ENCODE measurements at regions not wholly inside any gene's neighbourhood (a gene's known extent, or its start where the extent isn't known, plus 50 kb on each side); places are given as distances from the start of the nearest gene placed in this dataset.
A peak's percentile ranks its signal among the peaks of the same experiment; 100 is the strongest.
"Not testable (repeated sequence)": the region's sequence is repeated elsewhere in the genome, so short reads cannot be mapped to it uniquely, and the experiment has no call there.

DNA sequence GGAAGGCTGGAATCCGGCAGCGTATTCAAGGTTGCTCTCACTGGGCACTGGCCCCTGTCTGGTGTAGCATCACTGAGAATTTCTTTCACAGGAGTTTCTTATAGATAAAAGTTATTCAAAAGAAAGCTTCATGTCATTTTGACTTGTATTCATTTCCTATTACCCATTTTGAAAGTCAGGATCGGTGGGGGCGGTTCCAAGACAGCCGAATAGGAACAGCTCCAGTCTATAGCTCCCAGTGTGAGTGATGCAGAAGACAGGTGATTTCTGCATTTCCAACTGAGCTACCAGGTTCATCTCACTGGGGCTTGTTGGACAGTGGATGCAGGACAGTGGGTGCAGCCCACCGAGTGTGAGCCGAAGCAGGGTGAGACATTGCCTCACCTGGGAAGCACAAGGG is 51.5 kb upstream of the CDC42EP3 start:
- DNase-seq (ENCODE audit: insufficient read length, low spot score); FAIRE-seq: not testable (repeated sequence)

DNA sequence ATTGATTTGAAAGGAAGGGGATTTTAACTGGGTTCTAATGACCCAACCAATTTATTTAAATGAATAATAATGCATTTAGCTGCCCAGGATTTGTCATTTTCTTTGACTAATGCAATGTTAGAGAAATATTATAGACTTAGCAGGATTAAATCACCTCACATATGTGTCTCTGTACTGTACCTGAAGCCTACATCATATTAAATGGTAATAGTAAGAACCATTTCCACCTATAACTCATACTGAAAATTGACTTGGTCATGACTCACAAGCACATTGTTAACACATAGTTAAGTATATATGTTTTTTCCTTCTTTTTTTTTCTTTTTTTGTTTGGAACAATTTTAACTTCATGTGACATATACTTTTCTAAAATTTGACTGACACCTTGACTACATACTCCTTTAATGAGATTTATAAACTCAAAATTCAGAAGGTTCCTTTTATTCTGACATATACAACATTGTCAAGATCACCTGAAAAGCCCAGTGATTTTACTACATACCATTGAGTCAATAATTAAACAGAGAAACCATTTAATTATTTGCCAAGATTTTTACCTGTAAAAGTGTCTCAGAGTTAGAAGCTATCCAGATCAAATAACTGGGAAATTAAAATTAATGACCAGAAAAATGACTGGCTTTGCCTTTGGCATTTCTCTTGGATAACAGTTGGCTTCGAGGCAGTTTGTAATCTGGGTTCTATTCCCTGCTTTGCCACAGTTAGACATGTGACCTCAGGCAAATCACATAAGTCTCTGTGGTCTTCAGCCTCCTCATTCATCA is 58.8 kb upstream of the CDC42EP3 start:
- TF ChIP-seq POLR2AphosphoS5 (IDR thresholded peaks at IDR 0.05; ENCODE audit: low read depth, low read length) (no peak), PAX5 (IDR thresholded peaks at IDR 0.05; ENCODE audit: insufficient read depth, low read length, severe bottlenecking) (no peak), SPI1 (IDR thresholded peaks at IDR 0.05; ENCODE audit: low read depth, low read length) (no peak), POU2F2 (IDR thresholded peaks at IDR 0.05; ENCODE audit: low read depth, low read length) (no peak), POLR2A (IDR thresholded peaks at IDR 0.05; ENCODE audit: low read depth, low read length) (no peak), TAF1 (IDR thresholded peaks at IDR 0.05; ENCODE audit: low read depth, low read length) (no peak)
- no peak for FAIRE-seq
- DNase-seq (ENCODE audit: insufficient read length, low spot score): no peak

DNA sequence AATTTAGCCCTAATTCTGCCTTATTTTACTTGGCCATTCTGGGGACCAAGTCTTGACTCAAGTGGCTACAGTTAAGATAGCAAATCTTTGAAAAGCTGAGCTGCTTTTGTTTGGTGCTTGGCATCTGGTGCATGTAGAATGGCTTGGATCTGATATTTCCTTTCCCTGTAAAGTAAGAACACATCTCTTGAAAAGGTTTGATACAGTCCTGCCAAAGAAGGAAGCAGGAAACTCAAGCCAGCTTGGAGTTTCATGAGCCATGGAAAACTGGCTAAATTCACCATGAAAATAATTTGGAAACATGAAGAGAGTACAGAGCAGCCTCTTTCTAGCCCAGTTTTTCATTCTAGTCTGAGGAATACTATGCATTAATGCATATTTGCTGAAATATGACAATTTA is 61.0 kb upstream of the CDC42EP3 start:
- not testable (repeated sequence) for FAIRE-seq; DNase-seq (ENCODE audit: insufficient read length, low spot score)

DNA sequence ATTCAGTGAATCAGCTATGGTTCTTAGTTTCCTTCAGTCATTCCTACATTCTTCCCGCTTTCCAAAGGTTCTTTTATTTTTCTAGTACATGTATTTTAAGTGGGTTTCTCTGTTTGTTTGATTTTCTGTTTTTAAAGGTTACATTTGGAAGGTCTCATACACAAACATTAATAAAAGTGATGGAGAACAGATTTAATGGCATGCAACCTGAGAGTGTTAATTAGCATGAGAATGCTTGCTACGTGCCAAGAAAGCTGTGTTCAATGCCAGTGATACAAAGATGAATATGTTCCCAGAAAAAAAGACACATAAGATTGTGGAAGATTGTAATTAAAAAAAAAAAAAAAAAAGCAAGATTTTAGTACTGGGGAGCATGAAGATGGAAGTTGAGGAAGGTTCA is 61.8 kb upstream of the CDC42EP3 start:
- no peak for TF ChIP-seq POLR2AphosphoS5 (IDR thresholded peaks at IDR 0.05; ENCODE audit: low read depth, low read length)
- TF ChIP-seq PAX5 (IDR thresholded peaks at IDR 0.05; ENCODE audit: insufficient read depth, low read length, severe bottlenecking): no peak
- TF ChIP-seq SPI1 (IDR thresholded peaks at IDR 0.05; ENCODE audit: low read depth, low read length): no peak
- no peak for TF ChIP-seq POLR2A (IDR thresholded peaks at IDR 0.05; ENCODE audit: low read depth, low read length)
- TF ChIP-seq POU2F2 (IDR thresholded peaks at IDR 0.05; ENCODE audit: low read depth, low read length): no peak
- TF ChIP-seq TAF1 (IDR thresholded peaks at IDR 0.05; ENCODE audit: low read depth, low read length): no peak
- FAIRE-seq (no peak), DNase-seq (ENCODE audit: insufficient read length, low spot score) (no peak)

DNA sequence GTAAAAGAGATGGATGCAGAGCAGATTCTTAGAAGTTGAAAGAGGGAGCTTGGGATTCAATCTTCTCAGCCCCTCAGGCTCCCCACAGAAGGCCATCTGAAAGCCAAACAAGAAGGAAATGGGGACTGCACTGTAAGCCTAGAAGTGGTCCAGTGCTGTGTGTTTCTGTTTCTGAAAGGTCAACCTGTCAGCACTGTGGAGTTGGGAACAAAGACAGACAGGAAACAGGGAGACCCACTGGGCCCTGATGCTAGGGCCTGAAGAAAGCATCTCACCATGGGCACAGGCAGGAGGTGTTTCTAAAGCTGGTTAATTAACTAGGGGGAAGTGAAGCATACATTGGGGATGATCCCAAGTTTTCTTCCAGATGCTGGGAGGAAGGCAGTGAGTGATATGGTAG is 62.5 kb upstream of the CDC42EP3 start:
- DNase-seq (ENCODE audit: insufficient read length, low spot score): not testable (repeated sequence)
- FAIRE-seq: peak; percentile 13

DNA sequence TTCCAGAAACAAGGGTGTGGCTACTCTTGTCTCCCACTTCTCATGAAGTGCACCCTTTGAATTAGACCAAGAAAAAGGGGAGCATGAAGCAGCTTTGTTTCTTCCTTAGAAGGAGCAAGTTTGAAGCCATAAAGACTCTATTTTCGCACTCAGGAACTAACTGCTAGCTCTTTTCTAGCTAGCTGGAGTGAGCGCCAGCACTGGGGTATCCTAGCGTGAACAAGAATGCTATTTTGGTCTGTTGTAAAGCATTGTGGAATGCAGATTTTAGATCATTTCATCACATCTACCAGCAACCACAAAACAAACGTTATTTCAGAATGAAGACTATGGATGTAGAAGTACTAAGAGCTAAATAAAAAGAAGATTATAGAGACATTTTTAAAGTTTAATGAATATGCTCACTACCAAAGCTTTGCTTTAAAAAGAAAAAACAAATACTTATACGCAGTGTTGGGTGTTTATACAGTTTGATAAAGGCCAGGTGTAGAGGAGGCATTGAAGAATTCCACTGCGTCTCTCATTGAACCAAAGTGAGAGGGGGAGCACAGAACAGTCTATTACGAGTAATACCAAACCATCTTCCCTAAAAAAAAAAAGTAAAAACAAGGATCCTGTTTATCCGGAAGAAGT is 63.6 kb upstream of the CDC42EP3 start:
- not testable (repeated sequence) for FAIRE-seq; DNase-seq (ENCODE audit: insufficient read length, low spot score)

DNA sequence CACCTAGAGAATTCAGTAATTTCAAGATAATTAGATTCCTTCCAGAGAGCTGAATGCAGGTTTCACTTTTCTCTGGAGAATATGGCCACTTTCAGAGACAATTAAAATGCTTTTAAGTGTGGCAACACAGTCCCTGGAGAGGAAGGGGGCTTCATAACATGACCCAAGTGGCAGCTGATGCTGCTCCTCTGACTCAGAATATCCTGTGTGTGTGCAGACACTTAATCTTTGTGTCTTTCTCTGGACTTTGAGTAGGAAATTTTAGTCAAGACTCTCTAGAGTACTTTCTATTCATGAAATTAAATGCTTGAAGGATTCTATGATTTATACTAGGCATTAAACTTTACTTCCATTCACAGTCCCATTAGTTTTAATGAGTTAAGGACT is 64.1 kb upstream of the CDC42EP3 start:
- FAIRE-seq; DNase-seq (ENCODE audit: insufficient read length, low spot score): not testable (repeated sequence)

DNA sequence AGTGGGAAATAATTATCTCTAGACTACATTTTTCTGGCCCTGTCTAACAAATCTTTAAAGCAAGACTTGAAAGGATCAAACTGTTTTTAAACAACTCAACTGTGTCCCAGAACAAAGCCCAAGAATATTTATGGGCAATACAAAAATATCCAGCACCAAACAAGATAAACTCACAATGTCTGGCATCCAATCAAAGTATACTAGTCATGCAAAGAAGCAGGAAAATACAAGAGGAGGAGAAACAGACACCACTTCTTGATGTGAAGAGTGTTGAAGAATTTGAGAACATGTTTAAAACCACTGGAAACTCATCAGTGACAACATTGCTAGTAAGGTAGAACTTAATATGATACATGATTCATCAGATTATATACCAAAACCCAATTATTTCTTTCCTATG is 66.1 kb upstream of the CDC42EP3 start:
- TF ChIP-seq TAF1 (IDR thresholded peaks at IDR 0.05; ENCODE audit: low read depth, low read length) (no peak), POLR2A (IDR thresholded peaks at IDR 0.05; ENCODE audit: low read depth, low read length) (no peak), POU2F2 (IDR thresholded peaks at IDR 0.05; ENCODE audit: low read depth, low read length) (no peak), SPI1 (IDR thresholded peaks at IDR 0.05; ENCODE audit: low read depth, low read length) (no peak), PAX5 (IDR thresholded peaks at IDR 0.05; ENCODE audit: insufficient read depth, low read length, severe bottlenecking) (no peak), POLR2AphosphoS5 (IDR thresholded peaks at IDR 0.05; ENCODE audit: low read depth, low read length) (no peak)
- DNase-seq (ENCODE audit: insufficient read length, low spot score) (no peak), FAIRE-seq (no peak)

DNA sequence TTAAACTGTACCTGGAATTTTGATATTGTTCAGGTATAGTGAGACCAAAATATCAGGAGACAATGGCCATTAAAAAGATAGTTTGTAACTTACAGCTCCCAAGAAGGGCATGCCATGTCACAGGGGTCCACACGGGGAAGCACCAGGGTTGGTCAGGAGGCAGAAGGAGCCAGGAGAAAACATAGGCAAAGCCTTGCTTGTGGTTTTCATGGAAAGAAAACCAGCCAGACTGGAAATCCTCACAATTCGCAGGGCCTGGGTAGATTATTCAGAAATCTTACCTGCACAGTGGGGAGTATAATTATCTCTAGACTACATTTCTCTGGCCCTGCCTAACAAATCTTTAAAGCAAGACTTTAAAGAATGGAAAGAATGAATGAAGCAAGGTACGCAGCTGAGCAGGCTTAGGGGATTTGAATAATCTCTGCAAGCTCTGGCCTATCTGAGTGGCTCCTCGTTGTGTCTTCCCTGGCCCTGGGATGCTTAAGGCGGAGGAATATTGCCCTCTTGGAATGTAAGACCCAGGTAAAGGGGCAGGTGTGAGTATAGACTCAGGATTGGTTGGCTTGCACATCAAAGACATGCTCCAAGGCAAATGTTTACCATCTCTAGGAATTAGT is 66.9 kb upstream of the CDC42EP3 start:
- TF ChIP-seq POU2F2 (IDR thresholded peaks at IDR 0.05; ENCODE audit: low read depth, low read length) (no peak), SPI1 (IDR thresholded peaks at IDR 0.05; ENCODE audit: low read depth, low read length) (no peak), PAX5 (IDR thresholded peaks at IDR 0.05; ENCODE audit: insufficient read depth, low read length, severe bottlenecking) (no peak), POLR2A (IDR thresholded peaks at IDR 0.05; ENCODE audit: low read depth, low read length) (no peak), POLR2AphosphoS5 (IDR thresholded peaks at IDR 0.05; ENCODE audit: low read depth, low read length) (no peak), TAF1 (IDR thresholded peaks at IDR 0.05; ENCODE audit: low read depth, low read length) (no peak)
- no peak for DNase-seq (ENCODE audit: insufficient read length, low spot score)
- FAIRE-seq: no peak

DNA sequence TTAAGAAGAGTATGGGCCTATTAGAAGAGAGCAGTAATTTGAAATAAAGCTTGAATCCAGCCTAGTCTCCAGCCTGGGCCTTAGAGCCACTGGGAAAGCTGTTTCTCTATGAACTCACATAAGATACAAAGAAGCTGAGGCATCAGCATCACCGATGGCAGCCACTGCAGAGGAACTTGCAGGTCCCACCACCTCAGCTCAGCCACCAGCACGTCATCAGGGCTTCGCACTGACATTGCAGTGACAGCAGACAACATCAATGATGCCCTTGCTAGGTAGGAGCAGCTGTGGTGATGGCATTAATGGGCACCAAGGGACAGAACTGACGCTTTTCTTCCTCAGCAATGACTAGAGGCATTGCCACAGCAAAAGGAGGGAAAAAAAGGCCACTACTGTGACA is 67.7 kb upstream of the CDC42EP3 start:
- FAIRE-seq: no peak
- DNase-seq (ENCODE audit: insufficient read length, low spot score): no peak
- no peak for TF ChIP-seq SPI1 (IDR thresholded peaks at IDR 0.05; ENCODE audit: low read depth, low read length)
- no peak for TF ChIP-seq POLR2A (IDR thresholded peaks at IDR 0.05; ENCODE audit: low read depth, low read length)
- no peak for TF ChIP-seq PAX5 (IDR thresholded peaks at IDR 0.05; ENCODE audit: insufficient read depth, low read length, severe bottlenecking)
- no peak for TF ChIP-seq TAF1 (IDR thresholded peaks at IDR 0.05; ENCODE audit: low read depth, low read length)
- TF ChIP-seq POU2F2 (IDR thresholded peaks at IDR 0.05; ENCODE audit: low read depth, low read length): no peak
- no peak for TF ChIP-seq POLR2AphosphoS5 (IDR thresholded peaks at IDR 0.05; ENCODE audit: low read depth, low read length)

GRCh38 chr2:37740164-37740739 is 68.8 kb upstream of the CDC42EP3 start:
- no peak for TF ChIP-seq POLR2AphosphoS5 (IDR thresholded peaks at IDR 0.05; ENCODE audit: low read depth, low read length)
- TF ChIP-seq TAF1 (IDR thresholded peaks at IDR 0.05; ENCODE audit: low read depth, low read length): no peak
- TF ChIP-seq SPI1 (IDR thresholded peaks at IDR 0.05; ENCODE audit: low read depth, low read length): no peak
- TF ChIP-seq PAX5 (IDR thresholded peaks at IDR 0.05; ENCODE audit: insufficient read depth, low read length, severe bottlenecking): no peak
- no peak for TF ChIP-seq POU2F2 (IDR thresholded peaks at IDR 0.05; ENCODE audit: low read depth, low read length)
- TF ChIP-seq POLR2A (IDR thresholded peaks at IDR 0.05; ENCODE audit: low read depth, low read length): no peak
- DNase-seq (ENCODE audit: insufficient read length, low spot score) (no peak), FAIRE-seq (peak; percentile 5)

Data from GM12891 (cell line).